Endothelial cell of umbilical vein (primary cell): ENCODE measurements at regions not wholly inside any gene's neighbourhood (a gene's known extent, or its start where the extent isn't known, plus 50 kb on each side); places are given as distances from the start of the nearest gene placed in this dataset.

ENCODE experiments used
- BruUV-seq: library from RNA; stranded (reverse); fragments of 400-500 nt; replicated peaks from 2 replicates; lab custom pipeline; 2021; lab: Mats Ljungman, UMichigan
- CTCF ChIA-PET: fragments of 300-600, 350-600 bp; sonication (Branson Sonifier 250); formaldehyde crosslinking; loops from one replicate; lab custom pipeline; 2021; ENCODE audit warnings: antibody characterized with exemption, inconsistent platforms; lab: Charles Lee
- POLR2A ChIA-PET: fragments of 300-600, 350-600 bp; sonication (Branson Sonifier 250); formaldehyde crosslinking; loops from one replicate; lab custom pipeline; 2021; ENCODE audit warnings: antibody characterized with exemption, inconsistent platforms; lab: Charles Lee
- DNase-seq: peaks from one replicate; pipeline ENCODE4 v3.0.0-alpha.2; 2011; ENCODE audit warnings: low read depth, low spot score
- FAIRE-seq: peaks from 2 replicates; lab custom pipeline; 2011; peaks lifted over from hg19 to GRCh38; lab: Jason Lieb, UNC
- H2AFZ ChIP-seq: 2 replicates; pipeline ENCODE4 v1.6.0; 2012; ENCODE audit warnings: low read depth, low read length, control low read depth, inconsistent platforms
- H3K27ac ChIP-seq: 2 replicates; pipeline ENCODE4 v1.5.1; 2011; ENCODE audit warnings: low read depth, mild to moderate bottlenecking, control low read depth, low read length, moderate library complexity; ENCODE audit not compliant: insufficient read depth
- H3K27me3 ChIP-seq, 2 experiments: 2 replicates each; pipeline versions ENCODE4 v1.6.0 to v1.6.1; 2011; ENCODE audit warnings: low read length in 2 of 2, mixed read lengths in 1 of 2; ENCODE audit not compliant: control insufficient read depth in 2 of 2, insufficient read depth in 2 of 2
- H3K36me3 ChIP-seq, 2 experiments: 2 replicates in 1 of 2; 3 replicates in 1 of 2; pipeline ENCODE4 v1.5.1; 2011; ENCODE audit warnings: low read length in 2 of 2, mild to moderate bottlenecking in 1 of 2, moderate library complexity in 1 of 2; ENCODE audit not compliant: control insufficient read depth in 2 of 2, insufficient read depth in 2 of 2; ENCODE audit errors: extremely low read depth in 1 of 2
- H3K4me1 ChIP-seq: 3 replicates; pipeline ENCODE4 v1.5.1; 2011; ENCODE audit warnings: mild to moderate bottlenecking, low read length; ENCODE audit not compliant: control insufficient read depth, insufficient read depth; ENCODE audit errors: extremely low read depth
- H3K4me2 ChIP-seq: 2 replicates; pipeline ENCODE4 v1.6.1; 2011; ENCODE audit warnings: low read length, control low read depth, mixed read lengths; ENCODE audit not compliant: insufficient read depth
- H3K4me3 ChIP-seq, 3 experiments: fragments of 200-600 bp in 1 of 3; sonication (generic), shearing (Covaris generic) in 1 of 3; replicated peaks in 1 of 3; 2 replicates each; pipeline ENCODE4 v1.5.1; 2011 to 2016; ENCODE audit warnings: control low read depth in 3 of 3, low read length in 3 of 3, mild to moderate bottlenecking in 2 of 3, inconsistent platforms in 1 of 3, low read depth in 1 of 3, moderate library complexity in 1 of 3; ENCODE audit not compliant: insufficient read depth in 1 of 3
- H3K79me2 ChIP-seq: 2 replicates; pipeline ENCODE4 v1.6.0; 2012; ENCODE audit warnings: low read length, inconsistent platforms; ENCODE audit not compliant: control insufficient read depth, insufficient read depth
- H3K9ac ChIP-seq: replicated peaks from 2 replicates; pipeline ENCODE3; 2011; ENCODE audit warnings: low read length, control low read depth; ENCODE audit not compliant: insufficient read depth; ENCODE audit errors: extremely low read depth
- H3K9me1 ChIP-seq: replicated peaks from 3 replicates; pipeline ENCODE4 v1.6.0; 2011; ENCODE audit warnings: mild to moderate bottlenecking, low read length; ENCODE audit not compliant: control insufficient read depth, insufficient read depth; ENCODE audit errors: extremely low read depth
- H3K9me3 ChIP-seq: replicated peaks from 2 replicates; pipeline ENCODE4 v1.5.1; 2012; ENCODE audit warnings: low read length, inconsistent platforms; ENCODE audit not compliant: control insufficient read depth, insufficient read depth
- H4K20me1 ChIP-seq: replicated peaks from 2 replicates; pipeline ENCODE3; 2011; ENCODE audit warnings: mild to moderate bottlenecking, low read length; ENCODE audit not compliant: control insufficient read depth, insufficient read depth; ENCODE audit errors: extremely low read depth
- EZH2 ChIP-seq: IDR thresholded peaks from 2 replicates; pipeline ENCODE4 v1.6.1; 2012; ENCODE audit warnings: borderline replicate concordance, low read depth, mild to moderate bottlenecking, moderate library complexity, low read length, inconsistent platforms; ENCODE audit not compliant: severe bottlenecking
- FOS ChIP-seq: IDR thresholded peaks from 2 replicates; pipeline ENCODE4 v1.6.1; 2011; ENCODE audit warnings: mild to moderate bottlenecking, low read length, moderate library complexity, borderline replicate concordance; ENCODE audit not compliant: insufficient read depth
- GATA2 ChIP-seq: IDR thresholded peaks from 2 replicates; pipeline ENCODE4 v1.7.0; 2011; ENCODE audit warnings: low read depth, mild to moderate bottlenecking, moderate library complexity, mixed read lengths, low read length; ENCODE audit not compliant: insufficient read length, insufficient read depth
- JUN ChIP-seq: IDR thresholded peaks from 2 replicates; pipeline ENCODE4 v1.6.1; 2011; ENCODE audit warnings: borderline replicate concordance, low read depth; ENCODE audit not compliant: insufficient read length, insufficient read depth
- MYC ChIP-seq: IDR thresholded peaks from one replicate; pipeline ENCODE4 v1.6.1; 2011; ENCODE audit warnings: mild to moderate bottlenecking, low read depth, low read length
- POLR2A ChIP-seq: IDR thresholded peaks from 2 replicates; pipeline ENCODE4 v1.6.1; 2012; ENCODE audit warnings: low read depth, mild to moderate bottlenecking, control low read depth, low read length
- POLR2AphosphoS5 ChIP-seq: IDR thresholded peaks from 2 replicates; pipeline ENCODE4 v1.6.1; 2012; ENCODE audit warnings: low read depth, mild to moderate bottlenecking, control low read depth, low read length, moderate library complexity; ENCODE audit not compliant: insufficient read depth
- dilution Hi-C: fragments of 300-500 bp; cut with MboI; formaldehyde crosslinking; loops from one replicate; pipeline ENCODE4 v1.15.0; 2019; ENCODE audit warnings: low sequenced_read_pairs; ENCODE audit not compliant: extremely low pct_ligation_motif_present
- intact Hi-C: fragments of 100-400 bp; cut with micrococcal nuclease; formaldehyde crosslinking; loops from one replicate; pipeline ENCODE4 v1.10.0; 2022
- TF ChIP-seq, protein P1 (sequence below), 2 donors: IDR thresholded peaks; 1 replicate in 1 of 2; 2 replicates in 1 of 2; pipeline ENCODE4 v1.5.1; 2011; ENCODE audit warnings: low read length in 2 of 2, mild to moderate bottlenecking in 2 of 2, moderate library complexity in 2 of 2, control low read depth in 1 of 2, inconsistent platforms in 1 of 2, low read depth in 1 of 2; ENCODE audit not compliant: insufficient read depth in 1 of 2; ENCODE audit errors: extremely low read depth in 1 of 2
- TF ChIP-seq, protein P2 (sequence below): IDR thresholded peaks from 2 replicates; pipeline ENCODE4 v1.6.1; 2011; ENCODE audit not compliant: insufficient read depth, insufficient read length

DNA sequence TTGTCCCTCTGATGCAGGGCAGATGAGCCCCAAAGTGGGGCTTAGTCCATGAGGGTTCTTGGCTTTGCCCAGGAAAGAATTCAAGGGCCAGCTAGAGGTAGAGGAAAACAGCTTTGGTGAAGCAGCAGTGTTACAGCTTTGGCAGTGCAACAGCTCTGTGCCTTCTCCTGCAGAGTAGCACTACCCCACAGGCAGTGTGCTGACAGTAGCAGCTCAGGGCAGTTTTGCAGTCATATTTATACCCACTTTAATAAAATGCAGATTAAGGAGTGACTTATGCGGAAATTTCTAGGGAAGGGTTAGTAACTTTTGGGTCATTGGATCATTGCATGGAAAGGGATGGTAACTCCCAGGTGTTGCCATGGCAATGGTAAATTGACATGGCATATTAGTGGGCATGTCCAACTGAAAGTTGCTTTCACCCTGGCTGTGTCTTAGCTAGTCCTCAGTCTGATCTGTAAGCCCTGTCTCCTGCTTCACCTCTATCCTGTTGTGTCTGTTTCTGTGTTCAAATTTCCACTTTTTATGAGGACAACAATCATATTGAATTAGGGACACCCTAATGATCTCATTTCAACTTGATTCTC lies 241.3 kb upstream of the C2CD4B start:
- dilution Hi-C loops, result no loop called here
- CTCF ChIA-PET, result no interaction called here

More for the DNA sequence above, 241.3 kb upstream of the C2CD4B start:
- H3K9me3 ChIP-seq, result no peaks in the 10 kb centered on the region
- no peak for DNase-seq
- intact Hi-C loops, result no loop called here
- H3K4me3 ChIP-seq, result no peak overlapping the region
- no peak for TF ChIP-seq FOS
- no peak for TF ChIP-seq EZH2
- TF ChIP-seq, protein P1, sequence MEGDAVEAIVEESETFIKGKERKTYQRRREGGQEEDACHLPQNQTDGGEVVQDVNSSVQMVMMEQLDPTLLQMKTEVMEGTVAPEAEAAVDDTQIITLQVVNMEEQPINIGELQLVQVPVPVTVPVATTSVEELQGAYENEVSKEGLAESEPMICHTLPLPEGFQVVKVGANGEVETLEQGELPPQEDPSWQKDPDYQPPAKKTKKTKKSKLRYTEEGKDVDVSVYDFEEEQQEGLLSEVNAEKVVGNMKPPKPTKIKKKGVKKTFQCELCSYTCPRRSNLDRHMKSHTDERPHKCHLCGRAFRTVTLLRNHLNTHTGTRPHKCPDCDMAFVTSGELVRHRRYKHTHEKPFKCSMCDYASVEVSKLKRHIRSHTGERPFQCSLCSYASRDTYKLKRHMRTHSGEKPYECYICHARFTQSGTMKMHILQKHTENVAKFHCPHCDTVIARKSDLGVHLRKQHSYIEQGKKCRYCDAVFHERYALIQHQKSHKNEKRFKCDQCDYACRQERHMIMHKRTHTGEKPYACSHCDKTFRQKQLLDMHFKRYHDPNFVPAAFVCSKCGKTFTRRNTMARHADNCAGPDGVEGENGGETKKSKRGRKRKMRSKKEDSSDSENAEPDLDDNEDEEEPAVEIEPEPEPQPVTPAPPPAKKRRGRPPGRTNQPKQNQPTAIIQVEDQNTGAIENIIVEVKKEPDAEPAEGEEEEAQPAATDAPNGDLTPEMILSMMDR (IDR thresholded peaks at IDR 0.05; ENCODE audit: extremely low read depth in 1 of 2, insufficient read depth in 1 of 2, low read depth in 1 of 2, low read length in 2 of 2), result no peak
- no peak for TF ChIP-seq POLR2A
- no peak for TF ChIP-seq POLR2AphosphoS5
- TF ChIP-seq, protein P2, sequence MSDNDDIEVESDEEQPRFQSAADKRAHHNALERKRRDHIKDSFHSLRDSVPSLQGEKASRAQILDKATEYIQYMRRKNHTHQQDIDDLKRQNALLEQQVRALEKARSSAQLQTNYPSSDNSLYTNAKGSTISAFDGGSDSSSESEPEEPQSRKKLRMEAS, result no peak
- TF ChIP-seq JUN, result no peak
- no peak for TF ChIP-seq GATA2
- no peak for TF ChIP-seq MYC
- no peaks in the 10 kb centered on the region for H3K79me2 ChIP-seq
- no peaks in the 10 kb centered on the region for H3K9me1 ChIP-seq
- H3K27me3 ChIP-seq, result no peaks in the 10 kb centered on the region
- no peaks in the 10 kb centered on the region for H3K36me3 ChIP-seq
- BruUV-seq, result no TSS peak
- POLR2A ChIA-PET, result no interaction called here
- H2AFZ ChIP-seq, result no peak overlapping the region
- H3K4me1 ChIP-seq, result peaks cover 5% of the 10 kb centered on the region
- FAIRE-seq, result no peak
- no peak overlapping the region for H3K9ac ChIP-seq
- H4K20me1 ChIP-seq, result no peaks in the 10 kb centered on the region
- no peak overlapping the region for H3K4me2 ChIP-seq
- no peak overlapping the region for H3K27ac ChIP-seq
